T47D (cell line): ENCODE measurements at regions not wholly inside any gene's neighbourhood (a gene's known extent, or its start where the extent isn't known, plus 50 kb on each side); places are given as distances from the start of the nearest gene placed in this dataset.

ENCODE experiments used
- DNase-seq, 2 experiments: peaks; one replicate each; pipeline versions ENCODE4 v3.0.0 to v3.0.0-alpha.2; 2011 to 2012; ENCODE audit warnings: low read depth in 1 of 2, low spot score in 1 of 2
- JUND ChIP-seq: IDR thresholded peaks from 2 replicates; pipeline ENCODE4 v1.6.1; 2012; ENCODE audit warnings: low read depth
- in situ Hi-C: cut with HindIII; loops from 2 replicates; pipeline ENCODE4 v1.10.0; 2016; ENCODE audit warnings: low sequenced_read_pairs, low pct_unique_long_range_greater_than_20kb

- no peak for DNase-seq
- TF ChIP-seq JUND, result no peak
- in situ Hi-C loops, result no loop called here
Measured at GRCh38 chr6:90936286-90936685, 349.4 kb upstream of the MAP3K7 start.

- no peak for TF ChIP-seq JUND
- in situ Hi-C loops, result no loop called here
Measured at GRCh38 chr6:90934966-90935365, 348.1 kb upstream of the MAP3K7 start.

GRCh38 chr6:90934081-90934480, 347.2 kb upstream of the MAP3K7 start:
- no peak for TF ChIP-seq JUND
- in situ Hi-C loops, result no loop called here
- DNase-seq, result no peak

More at GRCh38 chr6:90934966-90935365, 348.1 kb upstream of the MAP3K7 start:
- no peak for DNase-seq

GRCh38 chr6:90932351-90932750, 345.5 kb upstream of the MAP3K7 start:
- in situ Hi-C loops, result no loop called here
- DNase-seq, result no peak
- no peak for TF ChIP-seq JUND

GRCh38 chr6:90928051-90928450, 341.2 kb upstream of the MAP3K7 start:
- DNase-seq, result no peak
- no peak for TF ChIP-seq JUND
- in situ Hi-C loops, result no loop called here

GRCh38 chr6:90925726-90926125, 338.9 kb upstream of the MAP3K7 start:
- DNase-seq, result no peak
- TF ChIP-seq JUND, result no peak
- in situ Hi-C loops, result no loop called here

GRCh38 chr6:90922325-90922724, 335.5 kb upstream of the MAP3K7 start:
- no peak for TF ChIP-seq JUND
- in situ Hi-C loops, result no loop called here
- no peak for DNase-seq

- in situ Hi-C loops, result no loop called here
- DNase-seq, result no peak
- no peak for TF ChIP-seq JUND
Measured at GRCh38 chr6:90918361-90918760, 331.5 kb upstream of the MAP3K7 start.

- no peak for TF ChIP-seq JUND
- no peak for DNase-seq
- in situ Hi-C loops, result no loop called here
Measured at GRCh38 chr6:90917376-90917775, 330.5 kb upstream of the MAP3K7 start.

- in situ Hi-C loops, result no loop called here
- DNase-seq, result no peak
- TF ChIP-seq JUND, result no peak
Measured at GRCh38 chr6:90916968-90917367, 330.1 kb upstream of the MAP3K7 start.

- DNase-seq, result no peak
- in situ Hi-C loops, result no loop called here
- no peak for TF ChIP-seq JUND
Measured at GRCh38 chr6:90915224-90915915, 328.5 kb upstream of the MAP3K7 start.

GRCh38 chr6:90914312-90914711, 327.4 kb upstream of the MAP3K7 start:
- DNase-seq, result no peak

GRCh38 chr6:90913266-90913960, 326.5 kb upstream of the MAP3K7 start:
- in situ Hi-C loops, result no loop called here
- no peak for TF ChIP-seq JUND

More at GRCh38 chr6:90914312-90914711, 327.4 kb upstream of the MAP3K7 start:
- TF ChIP-seq JUND, result no peak
- in situ Hi-C loops, result no loop called here

More at GRCh38 chr6:90913266-90913960, 326.5 kb upstream of the MAP3K7 start:
- no peak for DNase-seq
